GM23338 (cell line): ENCODE measurements at regions not wholly inside any gene's neighbourhood (a gene's known extent, or its start where the extent isn't known, plus 50 kb on each side); places are given as distances from the start of the nearest gene placed in this dataset.

Experiments used
- ATAC-seq: fragments of 200-7000 bp; cut with Tn5 transposase; 3 replicates; pipeline ENCODE4 v1.9.1; 2020
- DNase-seq: peaks from one replicate; pipeline ENCODE4 v3.0.0-alpha.2; 2015; ENCODE audit warnings: low spot score
- H2AFZ ChIP-seq: fragments of 200-600 bp; sonication (generic); 2 replicates; pipeline ENCODE4 v1.8.0; 2016; ENCODE audit warnings: antibody characterized with exemption, mild to moderate bottlenecking, moderate library complexity
- H3F3A ChIP-seq: fragments of 200-600 bp; sonication (generic); replicated peaks from 2 replicates; pipeline ENCODE4 v1.8.0; 2017; ENCODE audit warnings: antibody characterized with exemption, mixed run types, low read depth
- H3K27ac ChIP-seq: fragments of 200-600 bp; sonication (generic); 2 replicates; pipeline ENCODE4 v1.6.1; 2016; ENCODE audit warnings: low read depth
- H3K27me3 ChIP-seq: fragments of 200-600 bp; sonication (generic); 2 replicates; pipeline ENCODE4 v1.8.0; 2016; ENCODE audit warnings: mild to moderate bottlenecking, mixed run types, moderate library complexity; ENCODE audit not compliant: insufficient read depth
- H3K36me3 ChIP-seq: fragments of 200-600 bp; sonication (generic); 2 replicates; pipeline ENCODE4 v1.8.0; 2016; ENCODE audit warnings: mild to moderate bottlenecking; ENCODE audit not compliant: insufficient read depth
- H3K4me1 ChIP-seq: fragments of 200-600 bp; sonication (generic); 2 replicates; pipeline ENCODE4 v1.8.0; 2016; ENCODE audit warnings: mild to moderate bottlenecking, moderate library complexity; ENCODE audit not compliant: insufficient read depth
- H3K4me2 ChIP-seq: fragments of 200-600 bp; sonication (generic); 2 replicates; pipeline ENCODE4 v1.7.1; 2017; ENCODE audit warnings: mixed run types
- H3K4me3 ChIP-seq: fragments of 200-600 bp; sonication (generic); 2 replicates; pipeline ENCODE4 v1.6.1; 2016; ENCODE audit warnings: mixed run types
- H3K79me2 ChIP-seq: fragments of 200-600 bp; sonication (generic); replicated peaks from 2 replicates; pipeline ENCODE4 v1.8.0; 2017; ENCODE audit warnings: mild to moderate bottlenecking; ENCODE audit not compliant: insufficient read depth
- H3K9me2 ChIP-seq: fragments of 200-600 bp; sonication (generic); 2 replicates; pipeline ENCODE4 v1.8.0; 2017; ENCODE audit not compliant: insufficient read depth
- H4K20me1 ChIP-seq: fragments of 200-600 bp; sonication (generic); replicated peaks from 2 replicates; pipeline ENCODE4 v1.8.0; 2017; ENCODE audit warnings: mild to moderate bottlenecking; ENCODE audit not compliant: insufficient read depth
- H3K27ac Mint-ChIP-seq: 2 replicates; pipeline ENCODE4 v1.8.0; 2020; ENCODE audit warnings: inconsistent platforms, mild to moderate bottlenecking, moderate library complexity, mixed read lengths
- H3K27me3 Mint-ChIP-seq: 3 replicates; pipeline ENCODE4 v1.8.0; 2022; ENCODE audit warnings: low read depth, mild to moderate bottlenecking, moderate library complexity, mixed read lengths, inconsistent platforms; ENCODE audit not compliant: insufficient read depth, poor library complexity
- H3K36me3 Mint-ChIP-seq: 3 replicates; pipeline ENCODE4 v1.8.0; 2021; ENCODE audit warnings: low read depth, mild to moderate bottlenecking, inconsistent platforms, moderate library complexity, mixed read lengths
- H3K4me1 Mint-ChIP-seq: 3 replicates; pipeline ENCODE4 v1.8.0; 2020; ENCODE audit warnings: mild to moderate bottlenecking, inconsistent platforms, mixed read lengths
- H3K4me3 Mint-ChIP-seq: 3 replicates; pipeline ENCODE4 v1.8.0; 2021; ENCODE audit warnings: moderate library complexity, mild to moderate bottlenecking, inconsistent platforms, mixed read lengths
- H3K9me3 Mint-ChIP-seq: 3 replicates; pipeline ENCODE4 v1.8.0; 2020; ENCODE audit warnings: moderate library complexity, mild to moderate bottlenecking, inconsistent platforms, mixed read lengths
- CREB1 ChIP-seq: fragments of 250-450 bp; sonication (Bioruptor Pico); IDR thresholded peaks from 2 replicates; pipeline ENCODE4 v1.5.0; 2020; ENCODE audit warnings: low read depth, mild to moderate bottlenecking, moderate library complexity
- CTCF ChIP-seq, 2 experiments: fragments of 200-600 bp in 1 of 2; sonication (generic) in 1 of 2; conservative IDR thresholded peaks; 2 replicates each; pipeline versions ENCODE4 v1.5.1 to v1.6.1; 2016 to 2017; ENCODE audit warnings: antibody characterized with exemption in 2 of 2, low read depth in 2 of 2, mild to moderate bottlenecking in 2 of 2, moderate library complexity in 1 of 2
- ETS1 ChIP-seq: IDR thresholded peaks from 2 replicates; pipeline ENCODE4 v1.6.1; 2016; ENCODE audit warnings: antibody characterized with exemption
- JUNB ChIP-seq: IDR thresholded peaks from one replicate; pipeline ENCODE4 v1.6.1; 2016; ENCODE audit warnings: antibody characterized with exemption; ENCODE audit not compliant: unreplicated experiment
- STAT1 ChIP-seq: IDR thresholded peaks from one replicate; pipeline ENCODE4 v1.6.1; 2016; ENCODE audit warnings: antibody characterized with exemption; ENCODE audit not compliant: unreplicated experiment
- ZNF114 ChIP-seq: fragments of 250-450 bp; sonication (Bioruptor Pico); IDR thresholded peaks from 2 replicates; pipeline ENCODE4 v1.5.0; 2020; ENCODE audit warnings: mild to moderate bottlenecking, moderate library complexity
- ZNF331 ChIP-seq: fragments of 250-450 bp; sonication (Bioruptor Pico); IDR thresholded peaks from 2 replicates; pipeline ENCODE4 v1.5.0; 2020; ENCODE audit warnings: low read depth, mild to moderate bottlenecking, moderate library complexity
- ZNF462 ChIP-seq: fragments of 250-450 bp; sonication (Bioruptor Pico); IDR thresholded peaks from 2 replicates; pipeline ENCODE4 v1.5.0; 2020; ENCODE audit warnings: mild to moderate bottlenecking, moderate library complexity

GRCh38 chr10:86591436-86591835 lies 62.9 kb upstream of the OPN4 start:
- no peak for TF ChIP-seq ZNF114 (CRISPR knock-in tag)
- TF ChIP-seq CTCF (conservative IDR thresholded peaks at IDR 0.05; ENCODE audit: low read depth in 2 of 2), result no peak
- Histone ChIP-seq H3K9me2 (no peaks in the 10 kb centered on the region), H3K4me1 (no peaks in the 10 kb centered on the region), H3K4me3 (no peak overlapping the region), H3K27ac (no peak overlapping the region), H2AFZ (no peak overlapping the region), H3K27me3 (no peaks in the 10 kb centered on the region), H4K20me1 (no peaks in the 10 kb centered on the region), H3F3A (no peaks in the 10 kb centered on the region), H3K79me2 (no peaks in the 10 kb centered on the region), H3K36me3 (no peaks in the 10 kb centered on the region), H3K4me2 (no peak overlapping the region)
- Mint-ChIP-seq H3K4me1 (no peaks in the 10 kb centered on the region), H3K4me3 (no peak overlapping the region), H3K36me3 (no peaks in the 10 kb centered on the region), H3K9me3 (no peaks in the 10 kb centered on the region), H3K27me3 (peaks cover 2% of the 10 kb centered on the region), H3K27ac (no peak overlapping the region)
- no peak for ATAC-seq
- no peak for DNase-seq

- DNase-seq, result peak; percentile 39
- no peak overlapping the region for H2AFZ ChIP-seq
- H3K4me3 Mint-ChIP-seq, result no peak overlapping the region
These were observed 61.9 kb upstream of the OPN4 start for GRCh38 chr10:86592413-86592812.

More at GRCh38 chr10:86592413-86592812, 61.9 kb upstream of the OPN4 start:
- Histone ChIP-seq H3K79me2 (no peaks in the 10 kb centered on the region), H3K9me2 (no peaks in the 10 kb centered on the region), H4K20me1 (no peaks in the 10 kb centered on the region), H3K27ac (no peak overlapping the region), H3K4me2 (no peak overlapping the region), H3K4me3 (no peak overlapping the region), H3F3A (no peaks in the 10 kb centered on the region), H3K36me3 (no peaks in the 10 kb centered on the region), H3K4me1 (no peaks in the 10 kb centered on the region), H3K27me3 (no peaks in the 10 kb centered on the region)
- Mint-ChIP-seq H3K9me3 (no peaks in the 10 kb centered on the region), H3K4me1 (no peaks in the 10 kb centered on the region), H3K27me3 (peaks cover 4% of the 10 kb centered on the region), H3K27ac (no peak overlapping the region), H3K36me3 (no peaks in the 10 kb centered on the region)
- TF ChIP-seq STAT1 (no peak), ZNF331 (CRISPR knock-in tag) (no peak), CREB1 (CRISPR knock-in tag) (no peak), JUNB (no peak), ETS1 (no peak), CTCF (conservative IDR thresholded peaks at IDR 0.05; ENCODE audit: low read depth in 2 of 2) (peak; percentile 38 to 70; a peak in 3 of 4 replicates), ZNF462 (CRISPR knock-in tag) (no peak)
- peak; percentile 89 for ATAC-seq
